Chondrocyte (in vitro differentiated cells): ENCODE measurements at regions not wholly inside any gene's neighbourhood (a gene's known extent, or its start where the extent isn't known, plus 50 kb on each side); places are given as distances from the start of the nearest gene placed in this dataset.
"Not testable (repeated sequence)": the region's sequence is repeated elsewhere in the genome, so short reads cannot be mapped to it uniquely, and the experiment has no call there.

Experiments used
- DNase-seq: peaks from one replicate; pipeline ENCODE4 v3.0.0; 2021; ENCODE audit warnings: mixed read lengths, low spot score
- H3K27ac Mint-ChIP-seq: one replicate; pipeline ENCODE4 v1.8.0; 2021; ENCODE audit warnings: mild to moderate bottlenecking, moderate library complexity, mixed read lengths; ENCODE audit not compliant: unreplicated experiment
- H3K27me3 Mint-ChIP-seq: 2 replicates; pipeline ENCODE4 v1.8.0; 2021; ENCODE audit warnings: low read depth, mixed read lengths
- H3K36me3 Mint-ChIP-seq: 2 replicates; pipeline ENCODE4 v1.8.0; 2021; ENCODE audit warnings: low read depth, mixed read lengths
- H3K4me1 Mint-ChIP-seq: 2 replicates; pipeline ENCODE4 v1.8.0; 2021; ENCODE audit warnings: low read depth, mild to moderate bottlenecking, mixed read lengths
- H3K4me3 Mint-ChIP-seq: one replicate; pipeline ENCODE4 v1.8.0; 2021; ENCODE audit warnings: mild to moderate bottlenecking, moderate library complexity, mixed read lengths; ENCODE audit not compliant: unreplicated experiment
- H3K9me3 Mint-ChIP-seq: 2 replicates; pipeline ENCODE4 v1.8.0; 2021; ENCODE audit warnings: low read depth, mixed read lengths
- CTCF ChIP-seq: fragments of 200-600 bp; sonication (generic); IDR thresholded peaks from 2 replicates; pipeline ENCODE4 v1.5.0; 2021; ENCODE audit warnings: antibody characterized with exemption, mild to moderate bottlenecking, moderate library complexity

- no peak for DNase-seq
- H3K4me3 Mint-ChIP-seq, result no peak overlapping the region
- H3K9me3 Mint-ChIP-seq, result no peaks in the 10 kb centered on the region
- no peak overlapping the region for H3K27ac Mint-ChIP-seq
- peaks cover 37% of the 10 kb centered on the region for H3K27me3 Mint-ChIP-seq
- no peaks in the 10 kb centered on the region for H3K36me3 Mint-ChIP-seq
- H3K4me1 Mint-ChIP-seq, result peaks cover 5% of the 10 kb centered on the region
- no peak for TF ChIP-seq CTCF
Measured at GRCh38 chr1:157380523-157380922, 171.8 kb downstream of the FCRL5 start.

- H3K9me3 Mint-ChIP-seq, H3K4me3 Mint-ChIP-seq, H3K27ac Mint-ChIP-seq, H3K4me1 Mint-ChIP-seq, H3K36me3 Mint-ChIP-seq, DNase-seq: not testable (repeated sequence)
- peak; percentile 79 for TF ChIP-seq CTCF
- H3K27me3 Mint-ChIP-seq, result peaks cover 45% of the 10 kb centered on the region
Measured at GRCh38 chr1:157377280-157377713, 175.0 kb downstream of the FCRL5 start.

- Mint-ChIP-seq H3K4me1 (peaks cover 5% of the 10 kb centered on the region), H3K9me3 (no peaks in the 10 kb centered on the region), H3K27me3 (peaks cover 47% of the 10 kb centered on the region), H3K4me3 (no peak overlapping the region), H3K27ac (no peak overlapping the region), H3K36me3 (no peaks in the 10 kb centered on the region)
- TF ChIP-seq CTCF, result no peak
- DNase-seq, result no peak
Measured at GRCh38 chr1:157376681-157377080, 175.6 kb downstream of the FCRL5 start.

GRCh38 chr1:157372311-157372710 lies 180.0 kb downstream of the FCRL5 start:
- not testable (repeated sequence) for H3K4me1 Mint-ChIP-seq, H3K36me3 Mint-ChIP-seq, H3K4me3 Mint-ChIP-seq, H3K27ac Mint-ChIP-seq, H3K9me3 Mint-ChIP-seq, DNase-seq
- H3K27me3 Mint-ChIP-seq, result peaks cover 44% of the 10 kb centered on the region

GRCh38 chr1:157371826-157372225 lies 180.5 kb downstream of the FCRL5 start:
- H3K27ac Mint-ChIP-seq, result no peak overlapping the region
- H3K36me3 Mint-ChIP-seq, result no peaks in the 10 kb centered on the region
- peaks cover 4% of the 10 kb centered on the region for H3K4me1 Mint-ChIP-seq
- DNase-seq, result no peak
- TF ChIP-seq CTCF, result no peak
- H3K27me3 Mint-ChIP-seq, result peaks cover 42% of the 10 kb centered on the region
- H3K9me3 Mint-ChIP-seq, result no peaks in the 10 kb centered on the region
- no peak overlapping the region for H3K4me3 Mint-ChIP-seq

GRCh38 chr1:157371221-157371620 lies 181.1 kb downstream of the FCRL5 start:
- TF ChIP-seq CTCF, result no peak
- Mint-ChIP-seq H3K9me3 (no peaks in the 10 kb centered on the region), H3K36me3 (no peaks in the 10 kb centered on the region), H3K4me1 (peaks cover 4% of the 10 kb centered on the region), H3K27ac (no peak overlapping the region), H3K4me3 (no peak overlapping the region), H3K27me3 (peaks cover 43% of the 10 kb centered on the region)
- no peak for DNase-seq
